GM23338 (cell line): ENCODE measurements at regions not wholly inside any gene's neighbourhood (a gene's known extent, or its start where the extent isn't known, plus 50 kb on each side); places are given as distances from the start of the nearest gene placed in this dataset.

ENCODE experiments used
- ATAC-seq: fragments of 200-7000 bp; cut with Tn5 transposase; 3 replicates; pipeline ENCODE4 v1.9.1; 2020
- DNase-seq: peaks from one replicate; pipeline ENCODE4 v3.0.0-alpha.2; 2015; ENCODE audit warnings: low spot score
- H2AFZ ChIP-seq: fragments of 200-600 bp; sonication (generic); 2 replicates; pipeline ENCODE4 v1.8.0; 2016; ENCODE audit warnings: antibody characterized with exemption, mild to moderate bottlenecking, moderate library complexity
- H3F3A ChIP-seq: fragments of 200-600 bp; sonication (generic); replicated peaks from 2 replicates; pipeline ENCODE4 v1.8.0; 2017; ENCODE audit warnings: antibody characterized with exemption, mixed run types, low read depth
- H3K27ac ChIP-seq: fragments of 200-600 bp; sonication (generic); 2 replicates; pipeline ENCODE4 v1.6.1; 2016; ENCODE audit warnings: low read depth
- H3K27me3 ChIP-seq: fragments of 200-600 bp; sonication (generic); 2 replicates; pipeline ENCODE4 v1.8.0; 2016; ENCODE audit warnings: mild to moderate bottlenecking, mixed run types, moderate library complexity; ENCODE audit not compliant: insufficient read depth
- H3K36me3 ChIP-seq: fragments of 200-600 bp; sonication (generic); 2 replicates; pipeline ENCODE4 v1.8.0; 2016; ENCODE audit warnings: mild to moderate bottlenecking; ENCODE audit not compliant: insufficient read depth
- H3K4me1 ChIP-seq: fragments of 200-600 bp; sonication (generic); 2 replicates; pipeline ENCODE4 v1.8.0; 2016; ENCODE audit warnings: mild to moderate bottlenecking, moderate library complexity; ENCODE audit not compliant: insufficient read depth
- H3K4me2 ChIP-seq: fragments of 200-600 bp; sonication (generic); 2 replicates; pipeline ENCODE4 v1.7.1; 2017; ENCODE audit warnings: mixed run types
- H3K4me3 ChIP-seq: fragments of 200-600 bp; sonication (generic); 2 replicates; pipeline ENCODE4 v1.6.1; 2016; ENCODE audit warnings: mixed run types
- H3K79me2 ChIP-seq: fragments of 200-600 bp; sonication (generic); replicated peaks from 2 replicates; pipeline ENCODE4 v1.8.0; 2017; ENCODE audit warnings: mild to moderate bottlenecking; ENCODE audit not compliant: insufficient read depth
- H3K9me2 ChIP-seq: fragments of 200-600 bp; sonication (generic); 2 replicates; pipeline ENCODE4 v1.8.0; 2017; ENCODE audit not compliant: insufficient read depth
- H4K20me1 ChIP-seq: fragments of 200-600 bp; sonication (generic); replicated peaks from 2 replicates; pipeline ENCODE4 v1.8.0; 2017; ENCODE audit warnings: mild to moderate bottlenecking; ENCODE audit not compliant: insufficient read depth
- H3K27ac Mint-ChIP-seq: 2 replicates; pipeline ENCODE4 v1.8.0; 2020; ENCODE audit warnings: inconsistent platforms, mild to moderate bottlenecking, moderate library complexity, mixed read lengths
- H3K27me3 Mint-ChIP-seq: 3 replicates; pipeline ENCODE4 v1.8.0; 2022; ENCODE audit warnings: low read depth, mild to moderate bottlenecking, moderate library complexity, mixed read lengths, inconsistent platforms; ENCODE audit not compliant: insufficient read depth, poor library complexity
- H3K36me3 Mint-ChIP-seq: 3 replicates; pipeline ENCODE4 v1.8.0; 2021; ENCODE audit warnings: low read depth, mild to moderate bottlenecking, inconsistent platforms, moderate library complexity, mixed read lengths
- H3K4me1 Mint-ChIP-seq: 3 replicates; pipeline ENCODE4 v1.8.0; 2020; ENCODE audit warnings: mild to moderate bottlenecking, inconsistent platforms, mixed read lengths
- H3K4me3 Mint-ChIP-seq: 3 replicates; pipeline ENCODE4 v1.8.0; 2021; ENCODE audit warnings: moderate library complexity, mild to moderate bottlenecking, inconsistent platforms, mixed read lengths
- H3K9me3 Mint-ChIP-seq: 3 replicates; pipeline ENCODE4 v1.8.0; 2020; ENCODE audit warnings: moderate library complexity, mild to moderate bottlenecking, inconsistent platforms, mixed read lengths
- CREB1 ChIP-seq: fragments of 250-450 bp; sonication (Bioruptor Pico); IDR thresholded peaks from 2 replicates; pipeline ENCODE4 v1.5.0; 2020; ENCODE audit warnings: low read depth, mild to moderate bottlenecking, moderate library complexity
- CTCF ChIP-seq, 2 experiments: fragments of 200-600 bp in 1 of 2; sonication (generic) in 1 of 2; conservative IDR thresholded peaks; 2 replicates each; pipeline versions ENCODE4 v1.5.1 to v1.6.1; 2016 to 2017; ENCODE audit warnings: antibody characterized with exemption in 2 of 2, low read depth in 2 of 2, mild to moderate bottlenecking in 2 of 2, moderate library complexity in 1 of 2
- EZH2 ChIP-seq: fragments of 200-600 bp; sonication (generic); IDR thresholded peaks from one replicate; pipeline ENCODE4 v1.8.0; 2017; ENCODE audit warnings: antibody characterized with exemption, mild to moderate bottlenecking, low read depth; ENCODE audit not compliant: unreplicated experiment
- JUNB ChIP-seq: IDR thresholded peaks from one replicate; pipeline ENCODE4 v1.6.1; 2016; ENCODE audit warnings: antibody characterized with exemption; ENCODE audit not compliant: unreplicated experiment
- NANOG ChIP-seq: IDR thresholded peaks from 2 replicates; pipeline ENCODE4 v1.6.1; 2016; ENCODE audit warnings: antibody characterized with exemption, borderline replicate concordance
- POLR2AphosphoS5 ChIP-seq: IDR thresholded peaks from 2 replicates; pipeline ENCODE4 v1.6.1; 2016; ENCODE audit warnings: antibody characterized with exemption, low read depth
- STAT1 ChIP-seq: IDR thresholded peaks from one replicate; pipeline ENCODE4 v1.6.1; 2016; ENCODE audit warnings: antibody characterized with exemption; ENCODE audit not compliant: unreplicated experiment
- ZNF114 ChIP-seq: fragments of 250-450 bp; sonication (Bioruptor Pico); IDR thresholded peaks from 2 replicates; pipeline ENCODE4 v1.5.0; 2020; ENCODE audit warnings: mild to moderate bottlenecking, moderate library complexity
- ZNF331 ChIP-seq: fragments of 250-450 bp; sonication (Bioruptor Pico); IDR thresholded peaks from 2 replicates; pipeline ENCODE4 v1.5.0; 2020; ENCODE audit warnings: low read depth, mild to moderate bottlenecking, moderate library complexity
- TF ChIP-seq, protein P1 (sequence below): IDR thresholded peaks from one replicate; pipeline ENCODE4 v1.6.1; 2018; ENCODE audit warnings: antibody characterized with exemption; ENCODE audit not compliant: unreplicated experiment
- TF ChIP-seq, protein P2 (sequence below): IDR thresholded peaks from 2 replicates; pipeline ENCODE4 v1.6.1; 2016; ENCODE audit warnings: antibody characterized with exemption

DNA sequence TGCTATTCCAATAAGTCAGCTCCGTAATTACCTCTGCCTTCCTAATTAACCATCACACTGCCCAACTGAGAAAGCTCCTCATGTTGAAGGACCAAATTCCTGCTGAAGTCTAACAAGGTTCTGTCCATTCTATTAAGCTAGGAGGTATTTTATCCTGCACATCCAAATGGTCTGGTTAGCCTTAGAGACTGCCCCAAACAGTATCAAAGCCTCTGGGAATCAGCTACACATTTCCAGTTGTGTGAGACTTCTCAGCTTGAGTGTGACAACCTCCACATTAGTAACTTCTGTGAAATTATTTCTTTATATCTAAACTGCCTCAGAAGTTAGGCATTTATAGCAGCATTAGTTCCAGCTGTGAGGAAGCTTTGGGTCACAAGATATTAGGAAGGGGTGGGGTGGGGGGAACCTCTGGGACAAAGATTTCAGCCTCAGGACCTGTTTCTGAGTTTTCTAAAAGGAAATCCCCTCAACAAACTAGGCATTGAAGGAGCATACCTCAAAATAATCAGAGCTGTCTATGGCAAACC, 150.5 kb upstream of the DUSP10 start:
- Histone ChIP-seq H3K27me3 (no peaks in the 10 kb centered on the region), H3K4me1 (no peaks in the 10 kb centered on the region), H3F3A (no peaks in the 10 kb centered on the region), H2AFZ (no peak overlapping the region), H3K27ac (no peak overlapping the region), H3K36me3 (no peaks in the 10 kb centered on the region), H3K4me2 (no peak overlapping the region), H4K20me1 (no peaks in the 10 kb centered on the region), H3K4me3 (no peak overlapping the region), H3K79me2 (no peaks in the 10 kb centered on the region), H3K9me2 (no peaks in the 10 kb centered on the region)
- ATAC-seq (no peak), DNase-seq (no peak)
- no peaks in the 10 kb centered on the region for H3K36me3 Mint-ChIP-seq
- no peak overlapping the region for H3K27ac Mint-ChIP-seq
- peaks cover 5% of the 10 kb centered on the region for H3K27me3 Mint-ChIP-seq
- no peaks in the 10 kb centered on the region for H3K4me1 Mint-ChIP-seq
- no peaks in the 10 kb centered on the region for H3K9me3 Mint-ChIP-seq
- H3K4me3 Mint-ChIP-seq, result no peak overlapping the region
- TF ChIP-seq ZNF114 (CRISPR knock-in tag) (no peak), CREB1 (CRISPR knock-in tag) (no peak), POLR2AphosphoS5 (no peak), EZH2 (no peak), STAT1 (no peak), ZNF331 (CRISPR knock-in tag) (no peak), JUNB (no peak), CTCF (conservative IDR thresholded peaks at IDR 0.05; ENCODE audit: low read depth in 2 of 2) (no peak), NANOG (no peak)
- TF ChIP-seq, protein P1, sequence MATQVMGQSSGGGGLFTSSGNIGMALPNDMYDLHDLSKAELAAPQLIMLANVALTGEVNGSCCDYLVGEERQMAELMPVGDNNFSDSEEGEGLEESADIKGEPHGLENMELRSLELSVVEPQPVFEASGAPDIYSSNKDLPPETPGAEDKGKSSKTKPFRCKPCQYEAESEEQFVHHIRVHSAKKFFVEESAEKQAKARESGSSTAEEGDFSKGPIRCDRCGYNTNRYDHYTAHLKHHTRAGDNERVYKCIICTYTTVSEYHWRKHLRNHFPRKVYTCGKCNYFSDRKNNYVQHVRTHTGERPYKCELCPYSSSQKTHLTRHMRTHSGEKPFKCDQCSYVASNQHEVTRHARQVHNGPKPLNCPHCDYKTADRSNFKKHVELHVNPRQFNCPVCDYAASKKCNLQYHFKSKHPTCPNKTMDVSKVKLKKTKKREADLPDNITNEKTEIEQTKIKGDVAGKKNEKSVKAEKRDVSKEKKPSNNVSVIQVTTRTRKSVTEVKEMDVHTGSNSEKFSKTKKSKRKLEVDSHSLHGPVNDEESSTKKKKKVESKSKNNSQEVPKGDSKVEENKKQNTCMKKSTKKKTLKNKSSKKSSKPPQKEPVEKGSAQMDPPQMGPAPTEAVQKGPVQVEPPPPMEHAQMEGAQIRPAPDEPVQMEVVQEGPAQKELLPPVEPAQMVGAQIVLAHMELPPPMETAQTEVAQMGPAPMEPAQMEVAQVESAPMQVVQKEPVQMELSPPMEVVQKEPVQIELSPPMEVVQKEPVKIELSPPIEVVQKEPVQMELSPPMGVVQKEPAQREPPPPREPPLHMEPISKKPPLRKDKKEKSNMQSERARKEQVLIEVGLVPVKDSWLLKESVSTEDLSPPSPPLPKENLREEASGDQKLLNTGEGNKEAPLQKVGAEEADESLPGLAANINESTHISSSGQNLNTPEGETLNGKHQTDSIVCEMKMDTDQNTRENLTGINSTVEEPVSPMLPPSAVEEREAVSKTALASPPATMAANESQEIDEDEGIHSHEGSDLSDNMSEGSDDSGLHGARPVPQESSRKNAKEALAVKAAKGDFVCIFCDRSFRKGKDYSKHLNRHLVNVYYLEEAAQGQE, result no peak
- TF ChIP-seq, protein P2, sequence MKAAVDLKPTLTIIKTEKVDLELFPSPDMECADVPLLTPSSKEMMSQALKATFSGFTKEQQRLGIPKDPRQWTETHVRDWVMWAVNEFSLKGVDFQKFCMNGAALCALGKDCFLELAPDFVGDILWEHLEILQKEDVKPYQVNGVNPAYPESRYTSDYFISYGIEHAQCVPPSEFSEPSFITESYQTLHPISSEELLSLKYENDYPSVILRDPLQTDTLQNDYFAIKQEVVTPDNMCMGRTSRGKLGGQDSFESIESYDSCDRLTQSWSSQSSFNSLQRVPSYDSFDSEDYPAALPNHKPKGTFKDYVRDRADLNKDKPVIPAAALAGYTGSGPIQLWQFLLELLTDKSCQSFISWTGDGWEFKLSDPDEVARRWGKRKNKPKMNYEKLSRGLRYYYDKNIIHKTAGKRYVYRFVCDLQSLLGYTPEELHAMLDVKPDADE, result no peak
